ENCODE measurements at regions not wholly inside any gene's neighbourhood (a gene's known extent, or its start where the extent isn't known, plus 50 kb on each side); places are given as distances from the start of the nearest gene placed in this dataset.

DNA sequence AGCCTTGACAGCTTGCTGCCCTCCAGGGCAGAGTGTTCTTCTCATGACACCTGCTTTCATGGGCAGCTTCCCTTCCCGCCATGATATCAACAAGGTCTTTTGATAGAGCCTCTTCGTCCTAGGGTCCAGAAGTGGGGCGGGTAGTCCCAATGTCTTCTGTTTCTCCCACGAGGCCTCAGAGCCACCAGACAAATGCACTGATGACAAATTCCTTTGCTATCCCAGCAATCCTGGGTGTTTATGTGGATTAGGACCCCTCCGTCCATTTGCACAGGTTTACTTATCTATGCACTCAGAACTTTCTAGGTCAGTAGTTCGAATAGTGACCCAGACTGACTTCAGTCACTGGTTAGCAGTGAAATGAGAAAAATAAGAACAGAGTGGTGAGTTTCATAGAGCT lies 52.6 kb upstream of the PRMT8 start:
- Mint-ChIP-seq H3K27ac (no peak overlapping the region), H3K4me1 (ENCODE audit: low read depth in 2 of 2) (no peaks in the 10 kb centered on the region), H3K9me3 (no peaks in the 10 kb centered on the region), H3K4me3 (no peak overlapping the region), H3K36me3 (ENCODE audit: insufficient read depth) (no peaks in the 10 kb centered on the region), H3K27me3 (peaks cover 15 to 25% of the 10 kb centered on the region in 2 donors)
- ATAC-seq (replicated peaks) (no peak), DNase-seq (no peak)

All from effector memory CD8-positive, alpha-beta T cell (primary cell).